Lower leg skin (tissue), 4 donors: ENCODE measurements at regions not wholly inside any gene's neighbourhood (a gene's known extent, or its start where the extent isn't known, plus 50 kb on each side); places are given as distances from the start of the nearest gene placed in this dataset.

ENCODE experiments used
- DNase-seq, 2 donors: peaks; one replicate each; pipeline ENCODE4 v3.0.0-alpha.2; 2019; ENCODE audit warnings: low spot score in 2 of 2
- H3K4me3 ChIP-seq: fragments of 200-600 bp; sonication (generic); 2 replicates; pipeline ENCODE4 v1.5.1; 2017; ENCODE audit warnings: mild to moderate bottlenecking, low read depth; ENCODE audit not compliant: poor library complexity, severe bottlenecking
- CTCF ChIP-seq, 3 donors: fragments of 450-650 bp; IDR thresholded peaks; one replicate each; pipeline ENCODE4 v1.5.1; 2016; ENCODE audit warnings: antibody characterized with exemption in 3 of 3, mild to moderate bottlenecking in 3 of 3, moderate library complexity in 2 of 3
- POLR2A ChIP-seq, 2 donors: fragments of 450-650 bp; IDR thresholded peaks; one replicate each; pipeline ENCODE4 v1.6.1; 2016 to 2017; ENCODE audit warnings: antibody characterized with exemption in 2 of 2, mild to moderate bottlenecking in 1 of 2, moderate library complexity in 1 of 2
- WGBS, 2 donors: methylation state at CpG; one replicate each; pipeline ENCODE4 v1.1.5; 2018; 5-methylcytosine and 5-hydroxymethylcytosine counted together
- intact Hi-C: fragments of 100-400 bp; cut with DNase I; formaldehyde crosslinking; loops from one replicate; pipeline ENCODE4 v1.15.0; 2023; ENCODE audit warnings: low total_unique reads

GRCh38 chr13:99908140-99908803, 63.3 kb downstream of the ZIC5 start:
- no peak for DNase-seq
- no peak overlapping the region for H3K4me3 ChIP-seq
- intact Hi-C loops: loop anchor here (10.0 kb wide), 1 partner anchor 243 kb away; no protein-coding TSS in a partner anchor
- 67 to 75% methylated on average over 5 of the region's 5 CpGs for WGBS, 2 donors
- TF ChIP-seq CTCF (IDR thresholded peaks at IDR 0.05) (no peak), POLR2A (IDR thresholded peaks at IDR 0.05) (no peak)

GRCh38 chr13:99907627-99908026, 63.9 kb downstream of the ZIC5 start:
- WGBS, 2 donors: 87 to 90% methylated on average over 7 of the region's 7 CpGs
- TF ChIP-seq POLR2A (IDR thresholded peaks at IDR 0.05) (no peak), CTCF (IDR thresholded peaks at IDR 0.05) (no peak)
- intact Hi-C loops: loop anchor here (10.0 kb wide), 1 partner anchor 243 kb away; no protein-coding TSS in a partner anchor
- H3K4me3 ChIP-seq: no peak overlapping the region
- DNase-seq: no peak

GRCh38 chr13:99907038-99907437, 64.5 kb downstream of the ZIC5 start:
- H3K4me3 ChIP-seq: no peak overlapping the region
- WGBS, 2 donors: 94 to 95% methylated on average over 2 of the region's 2 CpGs
- intact Hi-C loops: loop anchor here (10.0 kb wide), 1 partner anchor 242 kb away; no protein-coding TSS in a partner anchor
- TF ChIP-seq POLR2A (IDR thresholded peaks at IDR 0.05): no peak
- TF ChIP-seq CTCF (IDR thresholded peaks at IDR 0.05): no peak
- DNase-seq: no peak

- no peak for TF ChIP-seq CTCF (IDR thresholded peaks at IDR 0.05)
- TF ChIP-seq POLR2A (IDR thresholded peaks at IDR 0.05): no peak
- WGBS, 2 donors: 77 to 78% methylated on average over 4 of the region's 4 CpGs
- intact Hi-C loops: loop anchor here (10.0 kb wide), 1 partner anchor 241 kb away; no protein-coding TSS in a partner anchor
Observed at GRCh38 chr13:99905814-99906213, 65.8 kb downstream of the ZIC5 start.

GRCh38 chr13:99905224-99905623, 66.3 kb downstream of the ZIC5 start:
- intact Hi-C loops: loop anchor here (10.0 kb wide), 1 partner anchor 240 kb away; no protein-coding TSS in a partner anchor
- WGBS, 2 donors: 83 to 86% methylated on average over 5 of the region's 5 CpGs
- no peak for TF ChIP-seq CTCF (IDR thresholded peaks at IDR 0.05)
- TF ChIP-seq POLR2A (IDR thresholded peaks at IDR 0.05): no peak
- H3K4me3 ChIP-seq: no peak overlapping the region
- DNase-seq: no peak

More at GRCh38 chr13:99905814-99906213, 65.8 kb downstream of the ZIC5 start:
- DNase-seq: no peak
- H3K4me3 ChIP-seq: no peak overlapping the region
